ENCODE measurements at regions not wholly inside any gene's neighbourhood (a gene's known extent, or its start where the extent isn't known, plus 50 kb on each side); places are given as distances from the start of the nearest gene placed in this dataset.

DNA sequence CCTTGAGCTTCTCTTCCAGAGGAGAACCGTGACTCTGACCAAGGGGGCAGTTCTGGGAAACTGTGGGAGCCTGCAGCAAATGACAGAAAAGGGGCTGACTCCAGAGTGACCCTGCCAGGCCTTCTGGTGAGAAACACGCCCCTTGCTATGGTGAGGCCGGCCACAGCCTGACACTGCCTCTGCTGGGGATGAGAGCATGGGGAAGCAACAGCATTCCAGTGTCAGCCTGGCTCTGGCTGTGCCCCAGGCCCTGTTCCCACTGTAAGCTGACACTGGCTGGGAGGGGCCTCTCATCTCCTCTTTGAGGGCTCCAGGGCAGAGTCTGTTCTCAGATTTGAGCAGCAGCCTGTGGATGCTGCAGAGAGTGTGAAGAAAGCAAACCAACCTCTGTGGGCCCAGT lies 180.0 kb upstream of the IL12B start:
- Mint-ChIP-seq H3K4me1 (ENCODE audit: low read depth, unreplicated experiment) (peaks cover 12% of the 10 kb centered on the region), H3K36me3 (ENCODE audit: unreplicated experiment) (no peaks in the 10 kb centered on the region), H3K9me3 (ENCODE audit: unreplicated experiment) (no peaks in the 10 kb centered on the region), H3K4me3 (ENCODE audit: unreplicated experiment) (no peak overlapping the region), H3K27ac (ENCODE audit: unreplicated experiment) (peak overlapping the region; percentile 13), H3K27me3 (ENCODE audit: unreplicated experiment) (no peaks in the 10 kb centered on the region)
- peak; percentile 68 for DNase-seq
- TF ChIP-seq, protein P1, sequence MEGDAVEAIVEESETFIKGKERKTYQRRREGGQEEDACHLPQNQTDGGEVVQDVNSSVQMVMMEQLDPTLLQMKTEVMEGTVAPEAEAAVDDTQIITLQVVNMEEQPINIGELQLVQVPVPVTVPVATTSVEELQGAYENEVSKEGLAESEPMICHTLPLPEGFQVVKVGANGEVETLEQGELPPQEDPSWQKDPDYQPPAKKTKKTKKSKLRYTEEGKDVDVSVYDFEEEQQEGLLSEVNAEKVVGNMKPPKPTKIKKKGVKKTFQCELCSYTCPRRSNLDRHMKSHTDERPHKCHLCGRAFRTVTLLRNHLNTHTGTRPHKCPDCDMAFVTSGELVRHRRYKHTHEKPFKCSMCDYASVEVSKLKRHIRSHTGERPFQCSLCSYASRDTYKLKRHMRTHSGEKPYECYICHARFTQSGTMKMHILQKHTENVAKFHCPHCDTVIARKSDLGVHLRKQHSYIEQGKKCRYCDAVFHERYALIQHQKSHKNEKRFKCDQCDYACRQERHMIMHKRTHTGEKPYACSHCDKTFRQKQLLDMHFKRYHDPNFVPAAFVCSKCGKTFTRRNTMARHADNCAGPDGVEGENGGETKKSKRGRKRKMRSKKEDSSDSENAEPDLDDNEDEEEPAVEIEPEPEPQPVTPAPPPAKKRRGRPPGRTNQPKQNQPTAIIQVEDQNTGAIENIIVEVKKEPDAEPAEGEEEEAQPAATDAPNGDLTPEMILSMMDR (IDR thresholded peaks at IDR 0.05; ENCODE audit: partially characterized antibody, unreplicated experiment), result no peak

DNA sequence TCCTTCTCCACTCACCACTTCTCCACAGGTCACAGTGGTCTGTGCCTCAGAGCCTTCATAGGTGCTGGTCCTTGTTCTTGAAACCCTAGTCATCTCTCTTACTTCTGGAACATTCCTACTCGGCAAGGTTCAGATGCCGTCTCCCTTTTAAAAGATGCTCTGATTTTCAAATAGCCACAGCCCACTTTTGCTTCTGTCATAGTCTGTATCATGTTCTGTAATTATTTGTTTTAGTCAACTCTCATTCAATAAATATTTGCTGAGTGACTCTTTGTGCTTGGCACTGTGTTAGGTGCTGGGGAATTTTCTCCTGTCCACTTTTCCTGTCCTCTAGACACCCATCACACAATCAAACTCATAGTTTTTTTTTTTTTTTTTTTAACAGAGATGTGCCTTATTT lies 181.3 kb upstream of the IL12B start:
- TF ChIP-seq, protein P1 (IDR thresholded peaks at IDR 0.05; ENCODE audit: partially characterized antibody, unreplicated experiment), result no peak
- no peak overlapping the region for H3K27ac Mint-ChIP-seq (ENCODE audit: unreplicated experiment)
- no peaks in the 10 kb centered on the region for H3K9me3 Mint-ChIP-seq (ENCODE audit: unreplicated experiment)
- H3K27me3 Mint-ChIP-seq (ENCODE audit: unreplicated experiment), result no peaks in the 10 kb centered on the region
- peaks cover 12% of the 10 kb centered on the region for H3K4me1 Mint-ChIP-seq (ENCODE audit: low read depth, unreplicated experiment)
- no peak for DNase-seq
- H3K36me3 Mint-ChIP-seq (ENCODE audit: unreplicated experiment), result no peaks in the 10 kb centered on the region
- H3K4me3 Mint-ChIP-seq (ENCODE audit: unreplicated experiment), result no peak overlapping the region

DNA sequence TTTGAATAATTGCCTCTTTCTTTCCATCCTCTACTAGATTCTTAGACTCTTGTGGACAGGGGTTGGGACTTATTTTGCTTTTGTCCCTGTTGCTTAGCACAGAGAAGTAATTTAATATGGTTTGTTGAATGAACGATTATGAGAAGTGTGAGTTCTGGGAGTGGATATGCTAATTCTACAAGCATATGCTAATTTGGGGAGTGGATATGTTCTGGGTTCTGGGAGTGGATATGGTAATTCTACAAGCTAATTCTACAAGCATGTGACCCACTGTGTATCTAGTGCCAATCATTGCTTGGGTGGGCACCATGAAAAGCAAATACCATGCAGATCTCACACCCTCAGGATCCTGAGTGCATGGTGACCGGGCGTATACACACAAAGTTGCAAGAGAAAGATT lies 181.8 kb upstream of the IL12B start:
- no peak for DNase-seq
- Mint-ChIP-seq H3K4me3 (ENCODE audit: unreplicated experiment) (no peak overlapping the region), H3K27ac (ENCODE audit: unreplicated experiment) (no peak overlapping the region), H3K36me3 (ENCODE audit: unreplicated experiment) (no peaks in the 10 kb centered on the region), H3K4me1 (ENCODE audit: low read depth, unreplicated experiment) (peaks cover 12% of the 10 kb centered on the region), H3K9me3 (ENCODE audit: unreplicated experiment) (peaks cover 1% of the 10 kb centered on the region), H3K27me3 (ENCODE audit: unreplicated experiment) (no peaks in the 10 kb centered on the region)
- TF ChIP-seq, protein P1 (IDR thresholded peaks at IDR 0.05; ENCODE audit: partially characterized antibody, unreplicated experiment), result no peak

DNA sequence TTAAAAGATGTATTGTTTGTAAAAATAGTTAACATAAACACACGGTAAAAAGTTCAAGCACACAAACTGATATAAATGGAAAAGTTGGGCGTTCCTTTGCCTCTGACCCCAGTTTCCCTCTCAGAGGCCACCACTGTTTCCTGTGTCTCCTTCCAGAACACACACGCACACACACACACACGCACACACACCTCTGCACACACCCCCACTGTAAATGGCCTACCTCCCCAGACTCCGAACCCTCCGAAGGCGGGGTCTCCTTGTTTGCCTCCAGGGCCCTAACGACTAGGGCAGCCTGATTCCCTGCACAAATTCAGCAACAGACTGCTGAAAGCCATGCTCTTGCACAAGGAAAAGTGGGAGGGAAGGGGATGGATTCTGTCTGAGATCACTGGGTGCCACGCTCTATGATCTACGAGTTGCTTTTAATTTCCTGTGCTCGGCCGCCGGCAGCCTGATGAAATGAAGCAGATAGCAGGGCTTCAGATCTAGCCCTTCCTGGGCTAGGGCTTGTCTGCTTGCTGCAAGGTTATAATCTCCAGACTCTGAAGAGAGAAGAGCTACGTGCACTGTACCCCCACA lies 184.0 kb upstream of the IL12B start:
- TF ChIP-seq, protein P1 (IDR thresholded peaks at IDR 0.05; ENCODE audit: partially characterized antibody, unreplicated experiment), result no peak
- no peak for DNase-seq
- H3K4me1 Mint-ChIP-seq (ENCODE audit: low read depth, unreplicated experiment), result peaks cover 12% of the 10 kb centered on the region
- no peak overlapping the region for H3K4me3 Mint-ChIP-seq (ENCODE audit: unreplicated experiment)
- H3K9me3 Mint-ChIP-seq (ENCODE audit: unreplicated experiment), result peaks cover 1% of the 10 kb centered on the region
- no peaks in the 10 kb centered on the region for H3K36me3 Mint-ChIP-seq (ENCODE audit: unreplicated experiment)
- no peak overlapping the region for H3K27ac Mint-ChIP-seq (ENCODE audit: unreplicated experiment)
- H3K27me3 Mint-ChIP-seq (ENCODE audit: unreplicated experiment), result no peaks in the 10 kb centered on the region

DNA sequence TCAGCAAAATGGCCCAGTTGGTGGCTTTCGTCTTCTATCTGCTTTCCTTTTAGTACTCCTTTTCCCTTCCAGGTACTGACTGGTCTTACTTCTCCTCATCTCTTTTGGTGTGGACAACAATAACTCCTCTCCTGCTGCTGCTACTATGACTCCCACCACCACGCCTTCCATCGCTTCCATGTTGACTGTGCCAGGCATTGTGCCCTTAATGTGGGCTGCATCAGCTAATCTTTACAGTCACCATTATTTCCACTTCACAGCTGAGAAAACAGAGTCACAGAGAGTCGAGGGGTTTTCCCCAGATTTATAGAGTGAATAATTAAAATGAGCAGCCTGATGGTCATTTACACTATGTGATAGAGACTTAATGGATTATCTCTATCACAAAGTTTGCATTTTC lies 184.9 kb upstream of the IL12B start:
- Mint-ChIP-seq H3K4me3 (ENCODE audit: unreplicated experiment) (no peak overlapping the region), H3K27ac (ENCODE audit: unreplicated experiment) (no peak overlapping the region), H3K27me3 (ENCODE audit: unreplicated experiment) (no peaks in the 10 kb centered on the region), H3K36me3 (ENCODE audit: unreplicated experiment) (no peaks in the 10 kb centered on the region), H3K9me3 (ENCODE audit: unreplicated experiment) (peaks cover 1% of the 10 kb centered on the region), H3K4me1 (ENCODE audit: low read depth, unreplicated experiment) (peaks cover 11% of the 10 kb centered on the region)
- no peak for DNase-seq
- TF ChIP-seq, protein P1 (IDR thresholded peaks at IDR 0.05; ENCODE audit: partially characterized antibody, unreplicated experiment), result no peak
